HG03432 (cell line): ENCODE measurements at regions not wholly inside any gene's neighbourhood (a gene's known extent, or its start where the extent isn't known, plus 50 kb on each side); places are given as distances from the start of the nearest gene placed in this dataset.
A peak's percentile ranks its signal among the peaks of the same experiment; 100 is the strongest.

Experiments
- ATAC-seq: cut with Tn5 transposase; IDR thresholded peaks from one replicate; pipeline ENCODE4 v1.9.1; 2021; ENCODE audit warnings: mild to moderate bottlenecking, moderate library complexity; ENCODE audit not compliant: unreplicated experiment

GRCh38 chr1:189819751-189820150 is 657.9 kb downstream of the BRINP3 start:
- ATAC-seq, result no peak

- ATAC-seq, result no peak
Observed at GRCh38 chr1:189821833-189822232, 655.8 kb downstream of the BRINP3 start.

GRCh38 chr1:189834813-189835212 is 642.9 kb downstream of the BRINP3 start:
- no peak for ATAC-seq

- ATAC-seq, result no peak
Observed at GRCh38 chr1:189847613-189848012, 630.1 kb downstream of the BRINP3 start.

DNA sequence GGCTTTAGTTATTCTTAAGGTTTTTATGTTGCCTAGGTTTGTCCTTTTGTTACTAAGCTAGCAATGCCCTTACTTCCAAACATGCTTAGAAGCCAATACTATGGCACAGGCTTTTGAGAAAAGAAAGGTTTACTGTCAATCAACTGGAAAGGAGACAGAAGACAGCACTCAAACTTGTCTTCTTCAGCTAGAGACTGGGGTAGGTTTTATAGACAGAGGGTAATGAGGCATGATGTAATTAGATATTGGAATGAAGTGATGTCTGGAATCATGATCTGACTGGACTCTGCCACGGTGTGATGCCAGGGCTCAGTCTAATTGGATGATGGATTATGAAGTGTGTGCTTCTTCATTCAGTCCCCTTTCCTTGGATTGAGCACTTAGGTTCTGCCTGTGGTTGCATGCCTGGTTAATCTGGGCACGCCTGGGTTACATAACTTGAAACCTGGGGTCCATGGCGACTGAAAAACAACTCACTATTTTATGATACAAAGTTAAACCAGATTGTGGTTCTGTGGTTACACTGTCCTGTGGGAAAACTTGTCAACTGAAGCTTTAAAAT is 625.8 kb downstream of the BRINP3 start:
- no peak for ATAC-seq

DNA sequence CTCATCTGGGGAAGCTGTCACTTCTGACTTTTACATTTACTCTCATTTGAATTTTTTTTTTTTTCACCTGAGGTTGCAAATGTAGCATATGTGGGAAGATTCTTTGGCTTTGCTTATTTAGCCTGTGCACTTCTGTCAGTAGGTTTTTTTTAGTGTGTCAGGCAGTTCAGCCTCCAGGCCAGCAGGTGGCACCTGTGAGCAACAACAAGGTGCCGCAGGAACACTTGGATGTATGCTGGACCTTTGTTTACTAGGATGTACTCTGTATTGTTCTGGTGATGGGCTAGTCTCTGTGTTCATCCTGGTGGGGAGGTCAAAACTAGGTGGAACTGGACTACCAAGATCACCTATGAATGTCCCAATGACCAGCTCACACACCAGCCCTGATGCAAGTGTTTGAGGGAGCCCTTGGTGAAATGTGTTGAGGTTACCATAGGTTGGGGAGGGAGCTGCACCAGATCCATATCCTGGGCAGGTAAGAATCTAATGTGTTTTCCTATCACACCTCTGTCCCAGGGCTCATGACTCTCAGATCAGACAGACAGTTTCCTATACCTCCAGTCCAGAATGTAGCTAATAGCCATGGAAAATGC is 618.2 kb downstream of the BRINP3 start:
- ATAC-seq, result peak; percentile 85

DNA sequence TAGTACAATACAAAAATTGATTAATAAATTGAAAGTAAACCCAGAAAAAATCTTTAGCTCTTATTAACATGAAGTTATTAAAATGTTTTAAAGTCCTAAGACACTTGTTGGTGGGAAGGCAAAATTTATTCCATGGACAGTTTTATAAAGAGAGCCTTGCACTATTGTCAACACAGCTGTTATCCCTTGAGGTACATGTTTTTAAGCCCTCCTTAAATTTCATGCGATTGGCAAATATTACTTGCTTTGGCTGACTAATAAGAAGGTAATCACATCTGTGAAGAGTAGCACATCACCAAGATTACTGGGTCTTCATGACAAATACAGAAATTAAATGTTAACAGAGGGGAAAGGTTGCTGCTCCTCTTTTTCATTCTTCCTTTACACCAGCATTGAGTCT is 611.1 kb downstream of the BRINP3 start:
- no peak for ATAC-seq

DNA sequence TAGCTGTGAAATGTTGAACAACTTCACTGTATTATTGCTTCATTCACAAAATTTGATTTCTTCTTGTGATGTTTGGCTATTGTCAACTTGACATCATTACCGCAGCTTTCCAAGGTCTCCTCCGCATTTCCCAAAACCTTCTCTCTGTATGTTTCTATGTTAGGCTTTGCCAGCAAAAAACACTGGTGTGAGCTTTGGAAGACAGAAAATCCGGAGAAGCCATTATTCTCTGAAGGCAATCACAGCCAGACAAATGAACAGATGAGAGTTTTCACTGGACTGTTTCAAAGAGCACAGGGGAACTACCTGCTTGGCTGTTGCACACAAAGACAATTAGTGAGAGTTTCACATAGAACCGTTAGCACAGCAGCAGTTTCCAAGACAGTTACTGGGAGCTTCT is 609.6 kb downstream of the BRINP3 start:
- ATAC-seq, result peak; percentile 55

DNA sequence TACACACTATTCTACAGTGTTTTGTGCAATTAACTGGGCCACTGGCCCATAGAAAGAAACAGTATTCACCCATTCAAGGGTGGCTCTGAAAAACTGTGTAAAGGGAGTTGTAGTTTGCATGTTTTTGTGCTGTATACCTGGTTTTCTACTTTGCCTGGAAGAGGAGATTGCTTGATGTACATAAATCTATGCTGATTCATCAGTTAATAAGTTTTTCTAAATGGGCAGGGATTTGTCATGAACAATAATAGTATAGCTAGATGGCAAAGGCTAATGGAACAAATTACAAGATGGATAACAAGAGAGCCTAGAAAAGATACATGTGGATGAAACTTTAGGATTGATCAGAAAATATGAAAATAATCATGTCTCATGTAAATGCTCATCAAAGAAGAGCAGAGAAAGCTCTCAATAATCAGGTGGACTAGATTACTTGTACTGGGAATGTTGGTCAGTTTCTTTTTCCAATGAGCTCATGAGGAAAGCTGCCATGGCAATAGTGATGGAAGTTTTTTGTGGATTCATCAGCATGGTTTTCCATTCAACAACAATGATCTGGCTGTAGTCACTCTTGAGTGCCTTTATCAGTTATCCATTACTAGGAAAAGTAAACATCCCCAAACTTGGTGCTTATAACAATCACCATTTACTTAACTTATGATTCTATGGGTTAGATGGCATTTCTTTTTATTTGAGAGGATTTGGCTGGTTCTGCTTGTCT is 602.8 kb downstream of the BRINP3 start:
- no peak for ATAC-seq

DNA sequence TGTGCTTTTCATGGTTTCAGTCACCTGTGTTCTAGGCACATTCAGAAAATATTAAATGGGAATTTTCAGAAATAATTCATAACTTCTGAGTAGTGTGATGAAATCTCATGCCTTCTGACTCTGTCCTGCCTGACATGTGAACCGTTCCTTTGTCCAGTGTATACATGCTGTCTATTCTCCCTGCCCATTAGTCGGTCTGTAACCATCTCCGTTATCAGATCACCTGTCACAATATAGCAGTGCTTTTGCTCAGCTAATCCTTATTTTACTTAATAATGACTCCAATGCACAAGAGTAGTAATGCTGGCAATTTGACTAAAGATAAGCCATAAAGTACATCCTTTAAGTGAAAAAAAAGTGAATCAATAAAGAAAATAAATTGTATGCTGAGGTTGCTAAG is 597.5 kb downstream of the BRINP3 start:
- no peak for ATAC-seq

DNA sequence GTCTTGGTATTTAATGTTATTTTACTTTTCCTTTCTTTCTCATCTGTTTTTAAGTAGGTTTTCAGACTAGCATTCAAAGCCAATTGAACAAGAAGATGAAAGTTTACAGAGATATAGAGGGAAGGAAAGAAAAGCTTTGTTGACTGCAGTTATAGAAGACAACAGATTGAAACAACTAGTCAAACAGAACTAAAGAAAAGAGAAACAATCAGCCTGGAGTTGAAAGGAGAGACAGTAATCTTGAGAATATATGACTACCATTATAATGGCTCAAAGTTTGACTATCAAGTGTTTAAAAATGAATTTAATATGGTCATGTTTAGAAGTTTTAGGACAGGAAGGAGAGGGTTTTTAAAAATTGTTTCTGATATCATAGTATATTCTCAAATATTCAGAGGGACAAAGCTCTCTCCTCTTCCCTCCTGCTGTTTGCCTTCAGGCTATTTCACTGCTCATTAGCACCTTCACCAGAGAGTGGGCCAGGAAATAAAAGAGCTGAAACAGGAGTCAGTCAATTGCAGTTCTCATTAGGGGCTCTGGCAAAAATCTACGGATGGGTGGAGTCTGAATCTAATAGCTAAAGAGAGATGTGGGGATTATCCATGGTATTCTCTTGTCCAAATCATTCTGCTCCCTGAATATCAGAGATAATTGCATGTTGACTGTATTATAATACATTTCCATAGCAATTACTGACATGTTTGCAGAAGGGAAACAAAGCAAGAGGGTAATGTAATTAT is 577.8 kb downstream of the BRINP3 start:
- no peak for ATAC-seq

DNA sequence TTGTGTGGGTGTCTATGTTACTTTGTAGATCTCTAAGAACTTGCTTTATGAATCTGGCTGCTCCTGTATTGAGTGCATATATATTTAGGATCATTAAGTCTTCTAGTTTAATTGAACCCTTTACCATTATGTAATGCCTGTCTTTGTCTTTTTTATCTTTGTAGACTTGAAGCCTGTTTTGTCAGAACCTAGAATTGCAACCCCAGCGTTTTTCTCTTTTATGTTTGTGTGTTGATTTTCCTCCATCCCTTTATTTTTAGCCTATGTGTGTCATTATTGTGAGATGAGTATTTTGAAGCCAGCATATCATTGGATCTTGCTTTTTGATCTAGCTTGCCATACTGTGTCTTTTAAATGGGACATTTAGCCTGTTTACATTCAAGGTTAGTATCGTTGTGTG is 573.2 kb downstream of the BRINP3 start:
- no peak for ATAC-seq

- no peak for ATAC-seq
Observed at GRCh38 chr1:189908113-189908512, 569.6 kb downstream of the BRINP3 start.

DNA sequence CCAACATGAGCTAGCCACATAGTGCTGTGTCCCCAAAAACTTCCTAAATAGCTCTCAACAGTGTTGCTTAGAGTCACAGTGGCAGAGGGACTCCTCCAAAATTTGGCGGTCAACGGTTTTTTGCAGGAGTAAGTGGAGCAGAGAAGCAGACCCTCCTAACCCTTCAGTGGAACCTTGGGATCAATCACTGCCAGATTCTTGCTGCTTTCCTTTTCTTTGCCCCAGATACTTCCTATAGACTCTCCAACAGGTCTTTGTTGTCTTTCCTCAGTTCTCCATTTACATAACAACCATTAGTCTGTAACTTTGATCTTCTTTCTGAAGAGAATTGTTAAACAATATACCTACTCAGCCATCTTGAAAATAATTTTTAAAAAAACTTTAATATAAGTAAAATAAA is 556.1 kb downstream of the BRINP3 start:
- ATAC-seq, result no peak

- no peak for ATAC-seq
Observed at GRCh38 chr1:189927641-189928040, 550.0 kb downstream of the BRINP3 start.

DNA sequence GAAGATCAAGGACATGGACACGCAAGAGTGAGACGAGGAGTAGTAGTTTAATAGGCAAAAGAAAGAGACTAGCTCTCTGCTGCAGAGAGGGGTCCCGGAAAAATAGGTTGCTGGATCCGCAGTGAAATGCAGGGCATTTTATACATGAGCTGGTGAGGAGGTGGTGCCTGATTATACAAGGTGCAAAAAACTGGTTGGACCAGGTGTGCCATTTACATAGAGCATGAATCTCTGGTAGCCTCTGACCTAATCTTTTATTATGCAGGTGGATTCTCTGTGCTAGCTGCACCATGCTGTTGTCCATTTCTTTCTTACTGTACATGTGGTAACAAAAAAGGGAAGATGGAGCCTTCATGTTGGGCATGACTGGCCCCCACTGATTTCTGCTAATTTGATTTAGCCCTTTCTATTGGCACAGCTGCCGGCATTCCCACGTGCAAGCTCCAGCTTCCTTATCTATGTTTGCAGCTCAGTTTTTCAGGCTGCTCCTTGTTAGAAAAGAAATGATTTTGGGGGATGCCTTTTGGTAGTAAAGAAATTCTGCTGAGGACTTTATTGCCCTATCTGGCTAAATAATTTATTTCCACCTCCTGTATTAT is 548.1 kb downstream of the BRINP3 start:
- ATAC-seq, result no peak

DNA sequence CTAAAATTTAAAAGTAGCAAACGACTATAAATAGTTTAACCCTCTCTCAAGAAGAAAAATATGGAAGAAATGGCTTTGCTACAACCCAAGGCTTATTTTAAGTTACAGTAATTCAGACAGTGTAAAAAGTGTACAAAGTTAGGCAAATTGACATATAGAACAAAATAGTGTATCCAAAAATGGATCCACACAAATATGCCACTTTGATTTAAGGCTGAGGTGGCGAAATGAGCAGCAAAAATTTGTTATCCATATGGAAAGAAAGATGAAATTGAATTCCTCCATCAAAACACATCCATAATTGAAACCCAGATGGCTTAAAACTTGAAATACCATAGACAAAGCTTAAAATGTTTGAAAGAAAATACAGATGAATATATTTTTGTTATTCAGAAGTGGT is 540.8 kb downstream of the BRINP3 start:
- ATAC-seq, result no peak

- no peak for ATAC-seq
Observed at GRCh38 chr1:189939967-189940366, 537.7 kb downstream of the BRINP3 start.

- ATAC-seq, result no peak
Observed at GRCh38 chr1:189941922-189942321, 535.7 kb downstream of the BRINP3 start.

GRCh38 chr1:189958756-189959155 is 518.9 kb downstream of the BRINP3 start:
- no peak for ATAC-seq

DNA sequence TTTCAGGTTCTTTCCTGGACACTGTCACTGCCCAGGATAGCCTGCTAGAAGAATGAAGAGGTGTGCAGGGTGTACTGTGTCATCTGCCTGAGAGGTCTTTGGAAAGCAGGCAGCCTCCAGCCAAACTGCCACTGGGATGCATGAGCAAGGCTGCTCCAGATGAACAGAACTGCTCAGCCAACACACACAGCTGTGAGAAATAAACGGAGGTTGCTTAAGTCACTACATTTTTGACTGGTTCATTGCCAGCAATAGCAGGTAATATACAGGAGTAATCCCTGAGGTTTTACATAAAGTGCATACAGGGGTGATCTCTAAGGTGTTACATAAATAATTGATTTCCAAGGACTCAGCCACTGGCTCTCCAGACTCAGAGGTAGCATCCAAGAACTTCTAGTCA is 516.9 kb downstream of the BRINP3 start:
- ATAC-seq, result no peak
